Body of pancreas (tissue), 4 donors: ENCODE measurements at regions not wholly inside any gene's neighbourhood (a gene's known extent, or its start where the extent isn't known, plus 50 kb on each side); places are given as distances from the start of the nearest gene placed in this dataset.

Experiments
- POLR2A ChIP-seq, 3 donors: fragments of 450-650 bp; IDR thresholded peaks; one replicate each; pipeline ENCODE4 v1.6.1; 2016; ENCODE audit warnings: antibody characterized with exemption in 3 of 3, mild to moderate bottlenecking in 2 of 3
- TF ChIP-seq, protein P1 (sequence below), 7 experiments: fragments of 450-650 bp in 4 of 7; fragments of 200-600 bp in 3 of 7; sonication (generic) in 3 of 7; IDR thresholded peaks; one replicate each; pipeline ENCODE4 v1.5.1; 2016 to 2019; ENCODE audit warnings: antibody characterized with exemption in 7 of 7

DNA sequence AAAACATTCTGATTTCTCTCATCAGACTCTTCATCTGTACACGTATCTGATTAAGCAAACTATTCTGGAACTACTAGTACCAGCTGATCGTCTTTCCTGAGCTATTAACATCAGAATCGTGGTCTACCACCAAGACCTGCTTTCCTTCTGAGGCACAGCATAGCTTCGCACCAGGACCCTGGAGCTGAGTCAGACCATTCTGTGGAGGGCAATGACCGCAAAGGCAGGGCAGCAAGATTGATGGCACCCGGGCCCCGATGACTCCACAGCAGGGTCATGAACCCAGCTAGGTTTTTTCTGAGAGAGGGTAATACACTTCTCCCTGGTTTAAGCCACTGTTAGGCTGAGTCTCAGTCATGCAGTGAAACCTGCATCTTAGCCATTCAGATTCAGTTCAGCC lies 158.7 kb upstream of the GPR12 start:
- TF ChIP-seq, protein P1, sequence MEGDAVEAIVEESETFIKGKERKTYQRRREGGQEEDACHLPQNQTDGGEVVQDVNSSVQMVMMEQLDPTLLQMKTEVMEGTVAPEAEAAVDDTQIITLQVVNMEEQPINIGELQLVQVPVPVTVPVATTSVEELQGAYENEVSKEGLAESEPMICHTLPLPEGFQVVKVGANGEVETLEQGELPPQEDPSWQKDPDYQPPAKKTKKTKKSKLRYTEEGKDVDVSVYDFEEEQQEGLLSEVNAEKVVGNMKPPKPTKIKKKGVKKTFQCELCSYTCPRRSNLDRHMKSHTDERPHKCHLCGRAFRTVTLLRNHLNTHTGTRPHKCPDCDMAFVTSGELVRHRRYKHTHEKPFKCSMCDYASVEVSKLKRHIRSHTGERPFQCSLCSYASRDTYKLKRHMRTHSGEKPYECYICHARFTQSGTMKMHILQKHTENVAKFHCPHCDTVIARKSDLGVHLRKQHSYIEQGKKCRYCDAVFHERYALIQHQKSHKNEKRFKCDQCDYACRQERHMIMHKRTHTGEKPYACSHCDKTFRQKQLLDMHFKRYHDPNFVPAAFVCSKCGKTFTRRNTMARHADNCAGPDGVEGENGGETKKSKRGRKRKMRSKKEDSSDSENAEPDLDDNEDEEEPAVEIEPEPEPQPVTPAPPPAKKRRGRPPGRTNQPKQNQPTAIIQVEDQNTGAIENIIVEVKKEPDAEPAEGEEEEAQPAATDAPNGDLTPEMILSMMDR (IDR thresholded peaks at IDR 0.05), result no peak
- TF ChIP-seq POLR2A (IDR thresholded peaks at IDR 0.05), result no peak
